ENCODE measurements at regions not wholly inside any gene's neighbourhood (a gene's known extent, or its start where the extent isn't known, plus 50 kb on each side); places are given as distances from the start of the nearest gene placed in this dataset.

GRCh38 chr5:168217497-168217896 lies 73.9 kb upstream of the WWC1 start:
- TF ChIP-seq POLR2A (IDR thresholded peaks at IDR 0.05; ENCODE audit: low read length) (no peak), GATA1 (IDR thresholded peaks at IDR 0.05; ENCODE audit: low read depth, low read length) (no peak)
